Body of pancreas (tissue), 4 donors: ENCODE measurements at regions not wholly inside any gene's neighbourhood (a gene's known extent, or its start where the extent isn't known, plus 50 kb on each side); places are given as distances from the start of the nearest gene placed in this dataset.

Source experiments
- CTCF ChIP-seq, 7 experiments: fragments of 450-650 bp in 4 of 7; fragments of 200-600 bp in 3 of 7; sonication (generic) in 3 of 7; IDR thresholded peaks; one replicate each; pipeline ENCODE4 v1.5.1; 2016 to 2019; ENCODE audit warnings: antibody characterized with exemption in 7 of 7
- POLR2A ChIP-seq, 3 donors: fragments of 450-650 bp; IDR thresholded peaks; one replicate each; pipeline ENCODE4 v1.6.1; 2016; ENCODE audit warnings: antibody characterized with exemption in 3 of 3, mild to moderate bottlenecking in 2 of 3

- no peak for TF ChIP-seq CTCF (IDR thresholded peaks at IDR 0.05)
- no peak for TF ChIP-seq POLR2A (IDR thresholded peaks at IDR 0.05)
These were observed 170.7 kb upstream of the GALNT2 start for GRCh38 chr1:229896306-229896705.
